Endodermal cell (in vitro differentiated cells): ENCODE measurements at regions not wholly inside any gene's neighbourhood (a gene's known extent, or its start where the extent isn't known, plus 50 kb on each side); places are given as distances from the start of the nearest gene placed in this dataset.

Experiments
- DNase-seq: peaks from one replicate; pipeline ENCODE4 v3.0.0-alpha.2; 2017
- H3K27ac ChIP-seq: 2 replicates; pipeline ENCODE4 v1.5.1; 2013; ENCODE audit warnings: mild to moderate bottlenecking, low read depth, low read length, moderate library complexity
- H3K27me3 ChIP-seq: 2 replicates; pipeline ENCODE4 v1.6.1; 2013; ENCODE audit warnings: mild to moderate bottlenecking, low read length, moderate library complexity; ENCODE audit not compliant: insufficient read depth, control insufficient read depth, poor library complexity, severe bottlenecking
- H3K36me3 ChIP-seq: 2 replicates; pipeline ENCODE4 v1.7.0; 2013; ENCODE audit warnings: mild to moderate bottlenecking, low read length, moderate library complexity; ENCODE audit not compliant: control insufficient read depth, insufficient read depth
- H3K4me1 ChIP-seq: one replicate; pipeline ENCODE4 v1.7.0; 2013; ENCODE audit warnings: low read length; ENCODE audit not compliant: control insufficient read depth, insufficient read depth
- H3K4me3 ChIP-seq: 2 replicates; pipeline ENCODE4 v1.5.1; 2013; ENCODE audit warnings: mild to moderate bottlenecking, low read length, moderate library complexity
- H3K9ac ChIP-seq: 2 replicates; pipeline ENCODE4 v1.6.1; 2013; ENCODE audit warnings: mild to moderate bottlenecking, low read length, moderate library complexity; ENCODE audit not compliant: poor library complexity, severe bottlenecking; ENCODE audit errors: extremely low read depth
- H3K9me3 ChIP-seq: 2 replicates; pipeline ENCODE4 v1.6.1; 2013; ENCODE audit warnings: mild to moderate bottlenecking, low read length, moderate library complexity; ENCODE audit not compliant: control insufficient read depth
- H3K27ac Mint-ChIP-seq: 2 replicates; pipeline ENCODE4 v1.8.0; 2020; ENCODE audit warnings: mixed read lengths
- H3K27me3 Mint-ChIP-seq: 2 replicates; pipeline ENCODE4 v1.8.0; 2021; ENCODE audit warnings: mild to moderate bottlenecking, mixed read lengths; ENCODE audit not compliant: insufficient read depth
- H3K36me3 Mint-ChIP-seq: 2 replicates; pipeline ENCODE4 v1.8.0; 2020; ENCODE audit warnings: low read depth, mixed read lengths
- H3K4me1 Mint-ChIP-seq: 2 replicates; pipeline ENCODE4 v1.8.0; 2020; ENCODE audit warnings: mixed read lengths
- H3K4me3 Mint-ChIP-seq: 2 replicates; pipeline ENCODE4 v1.8.0; 2020; ENCODE audit warnings: mild to moderate bottlenecking, moderate library complexity, mixed read lengths
- H3K9me3 Mint-ChIP-seq: 2 replicates; pipeline ENCODE4 v1.8.0; 2020; ENCODE audit warnings: mild to moderate bottlenecking, mixed read lengths
- WGBS, 2 experiments: methylation state at CpG; one replicate each; pipeline versions ENCODE4 v1.1.5 to v1.1.7; 2013; ENCODE audit warnings: missing lambda C conversion rate in 2 of 2, mixed read lengths in 1 of 2; ENCODE audit not compliant: insufficient coverage in 1 of 2, insufficient read length in 1 of 2; 5-methylcytosine and 5-hydroxymethylcytosine counted together
- TF ChIP-seq, protein P1 (sequence below): fragments of 200-600 bp; sonication (generic); conservative IDR thresholded peaks from 2 replicates; pipeline ENCODE4 v1.5.0; 2021; ENCODE audit warnings: antibody characterized with exemption, mild to moderate bottlenecking

DNA sequence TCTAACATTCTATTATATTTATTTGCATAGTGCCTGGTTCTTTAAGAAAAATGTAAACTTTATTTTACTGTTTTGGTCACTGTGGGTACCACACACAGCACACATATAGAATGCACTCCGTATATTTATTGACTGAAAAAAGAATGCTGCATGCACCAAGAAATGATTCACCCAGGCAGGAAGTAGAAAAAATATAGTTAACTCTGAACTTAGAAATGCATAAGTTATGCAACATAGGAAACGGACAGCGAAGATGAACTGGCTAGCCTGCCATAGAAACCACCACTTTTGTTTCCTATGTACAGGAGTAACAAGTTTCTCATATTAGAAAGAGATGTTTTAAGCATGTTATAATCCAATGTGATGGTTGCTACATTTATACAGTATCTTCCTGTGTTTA lies 635.8 kb downstream of the DSC3 start:
- no peak for DNase-seq
- Mint-ChIP-seq H3K4me3 (no peak overlapping the region), H3K9me3 (peaks cover 22% of the 10 kb centered on the region), H3K4me1 (peaks cover 3% of the 10 kb centered on the region), H3K27ac (no peak overlapping the region), H3K27me3 (no peaks in the 10 kb centered on the region), H3K36me3 (peaks cover 1% of the 10 kb centered on the region)
- TF ChIP-seq, protein P1, sequence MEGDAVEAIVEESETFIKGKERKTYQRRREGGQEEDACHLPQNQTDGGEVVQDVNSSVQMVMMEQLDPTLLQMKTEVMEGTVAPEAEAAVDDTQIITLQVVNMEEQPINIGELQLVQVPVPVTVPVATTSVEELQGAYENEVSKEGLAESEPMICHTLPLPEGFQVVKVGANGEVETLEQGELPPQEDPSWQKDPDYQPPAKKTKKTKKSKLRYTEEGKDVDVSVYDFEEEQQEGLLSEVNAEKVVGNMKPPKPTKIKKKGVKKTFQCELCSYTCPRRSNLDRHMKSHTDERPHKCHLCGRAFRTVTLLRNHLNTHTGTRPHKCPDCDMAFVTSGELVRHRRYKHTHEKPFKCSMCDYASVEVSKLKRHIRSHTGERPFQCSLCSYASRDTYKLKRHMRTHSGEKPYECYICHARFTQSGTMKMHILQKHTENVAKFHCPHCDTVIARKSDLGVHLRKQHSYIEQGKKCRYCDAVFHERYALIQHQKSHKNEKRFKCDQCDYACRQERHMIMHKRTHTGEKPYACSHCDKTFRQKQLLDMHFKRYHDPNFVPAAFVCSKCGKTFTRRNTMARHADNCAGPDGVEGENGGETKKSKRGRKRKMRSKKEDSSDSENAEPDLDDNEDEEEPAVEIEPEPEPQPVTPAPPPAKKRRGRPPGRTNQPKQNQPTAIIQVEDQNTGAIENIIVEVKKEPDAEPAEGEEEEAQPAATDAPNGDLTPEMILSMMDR, result no peak
- 92 to 96% methylated on average over 2 to 3 of the region's 3 CpGs for WGBS, 2 experiments
- Histone ChIP-seq H3K9ac (no peak overlapping the region), H3K27me3 (no peaks in the 10 kb centered on the region), H3K36me3 (no peaks in the 10 kb centered on the region), H3K9me3 (peaks cover 10% of the 10 kb centered on the region), H3K27ac (no peak overlapping the region), H3K4me1 (no peaks in the 10 kb centered on the region), H3K4me3 (no peak overlapping the region)

DNA sequence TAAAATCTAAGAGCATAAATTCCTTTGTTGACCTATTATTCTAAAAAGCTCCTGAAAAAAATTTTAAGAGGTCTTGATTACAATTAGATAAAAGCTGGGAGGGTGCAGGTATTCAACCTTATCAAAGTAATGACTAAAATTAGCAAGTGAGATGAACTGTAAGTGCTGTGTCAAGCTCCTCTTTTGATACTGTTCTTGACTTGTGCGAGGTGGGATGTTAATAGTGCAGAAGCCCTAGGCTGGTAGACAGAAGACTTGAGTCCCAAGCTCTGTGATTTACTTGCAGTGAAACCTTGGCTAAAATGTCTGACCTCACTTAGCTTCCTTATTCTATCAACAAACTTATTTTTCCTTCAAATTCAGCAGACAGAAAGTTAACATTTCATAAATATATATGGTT lies 637.5 kb downstream of the DSC3 start:
- Mint-ChIP-seq H3K4me3 (no peak overlapping the region), H3K9me3 (peaks cover 16% of the 10 kb centered on the region), H3K27ac (no peak overlapping the region), H3K36me3 (no peaks in the 10 kb centered on the region), H3K27me3 (no peaks in the 10 kb centered on the region), H3K4me1 (peaks cover 3% of the 10 kb centered on the region)
- Histone ChIP-seq H3K27ac (no peak overlapping the region), H3K36me3 (no peaks in the 10 kb centered on the region), H3K9ac (no peak overlapping the region), H3K27me3 (no peaks in the 10 kb centered on the region), H3K4me1 (no peaks in the 10 kb centered on the region), H3K4me3 (no peak overlapping the region), H3K9me3 (peaks cover 10% of the 10 kb centered on the region)
- TF ChIP-seq, protein P1, result no peak
- 96 to 100% methylated on average over 1 of the region's 1 CpG for WGBS, 2 experiments
- DNase-seq, result no peak

DNA sequence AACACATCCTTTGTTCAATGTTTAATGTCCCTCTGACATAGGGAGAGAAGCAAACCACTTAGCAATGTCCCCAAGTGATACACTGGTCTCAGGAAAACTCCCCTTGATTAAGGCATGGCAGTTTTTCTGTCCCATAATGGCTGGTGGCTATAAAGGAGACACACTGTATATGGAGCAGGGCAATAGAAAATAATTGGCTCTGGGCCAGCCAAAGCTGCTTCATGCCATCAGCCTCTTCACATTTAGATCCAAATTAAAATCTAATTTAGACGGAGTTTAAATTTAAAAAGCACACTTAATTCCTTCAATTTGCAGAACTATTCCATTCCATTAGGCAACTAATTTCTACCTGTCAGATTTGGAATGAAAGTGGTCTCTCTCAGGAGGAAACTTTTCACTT lies 638.1 kb downstream of the DSC3 start:
- 67 to 91% methylated on average over 1 of the region's 1 CpG for WGBS, 2 experiments
- Histone ChIP-seq H3K4me1 (no peaks in the 10 kb centered on the region), H3K4me3 (no peak overlapping the region), H3K9me3 (peaks cover 4% of the 10 kb centered on the region), H3K27ac (no peak overlapping the region), H3K9ac (no peak overlapping the region), H3K36me3 (no peaks in the 10 kb centered on the region), H3K27me3 (no peaks in the 10 kb centered on the region)
- H3K9me3 Mint-ChIP-seq, result peaks cover 11% of the 10 kb centered on the region
- no peak overlapping the region for H3K4me3 Mint-ChIP-seq
- TF ChIP-seq, protein P1, result no peak
- no peaks in the 10 kb centered on the region for H3K36me3 Mint-ChIP-seq
- no peak for DNase-seq
- H3K27me3 Mint-ChIP-seq, result no peaks in the 10 kb centered on the region
- H3K27ac Mint-ChIP-seq, result no peak overlapping the region
- peaks cover 3% of the 10 kb centered on the region for H3K4me1 Mint-ChIP-seq
